HG03135 (cell line): ENCODE measurements at regions not wholly inside any gene's neighbourhood (a gene's known extent, or its start where the extent isn't known, plus 50 kb on each side); places are given as distances from the start of the nearest gene placed in this dataset.

ENCODE experiments used
- ATAC-seq: cut with Tn5 transposase; IDR thresholded peaks from one replicate; pipeline ENCODE4 v1.9.1; 2021; ENCODE audit warnings: mild to moderate bottlenecking, moderate library complexity; ENCODE audit not compliant: unreplicated experiment

GRCh38 chr11:37134637-37135036 lies 536.6 kb upstream of the RAG2 start:
- no peak for ATAC-seq

- no peak for ATAC-seq
These were observed 526.3 kb upstream of the RAG2 start for GRCh38 chr11:37124384-37124783.

GRCh38 chr11:37115963-37116362 lies 517.9 kb upstream of the RAG2 start:
- no peak for ATAC-seq

GRCh38 chr11:37110385-37110784 lies 512.3 kb upstream of the RAG2 start:
- no peak for ATAC-seq

GRCh38 chr11:37109286-37109585 lies 511.2 kb upstream of the RAG2 start:
- ATAC-seq, result no peak

- ATAC-seq, result no peak
These were observed 510.6 kb upstream of the RAG2 start for GRCh38 chr11:37108436-37109285.

- ATAC-seq, result no peak
These were observed 509.8 kb upstream of the RAG2 start for GRCh38 chr11:37107831-37108230.

GRCh38 chr11:37107415-37107814 lies 509.4 kb upstream of the RAG2 start:
- ATAC-seq, result no peak

GRCh38 chr11:37105427-37105826 lies 507.4 kb upstream of the RAG2 start:
- no peak for ATAC-seq

- no peak for ATAC-seq
These were observed 506.3 kb upstream of the RAG2 start for GRCh38 chr11:37104380-37104779.

GRCh38 chr11:37100008-37100407 lies 502.0 kb upstream of the RAG2 start:
- ATAC-seq, result no peak

GRCh38 chr11:37092487-37092886 lies 494.5 kb upstream of the RAG2 start:
- ATAC-seq, result no peak

- no peak for ATAC-seq
These were observed 491.4 kb upstream of the RAG2 start for GRCh38 chr11:37089439-37089838.

GRCh38 chr11:37088573-37088910 lies 490.5 kb upstream of the RAG2 start:
- no peak for ATAC-seq

- ATAC-seq, result no peak
These were observed 489.9 kb upstream of the RAG2 start for GRCh38 chr11:37087650-37088572.

- no peak for ATAC-seq
These were observed 480.5 kb upstream of the RAG2 start for GRCh38 chr11:37078521-37078920.

GRCh38 chr11:37076866-37077265 lies 478.8 kb upstream of the RAG2 start:
- ATAC-seq, result no peak

- no peak for ATAC-seq
These were observed 474.6 kb upstream of the RAG2 start for GRCh38 chr11:37072538-37073055.

- no peak for ATAC-seq
These were observed 452.3 kb upstream of the RAG2 start for GRCh38 chr11:37050311-37050710.

- ATAC-seq, result no peak
These were observed 442.9 kb upstream of the RAG2 start for GRCh38 chr11:37040921-37041320.

- ATAC-seq, result no peak
These were observed 440.9 kb upstream of the RAG2 start for GRCh38 chr11:37038911-37039310.

- ATAC-seq, result no peak
These were observed 428.7 kb upstream of the RAG2 start for GRCh38 chr11:37026741-37027140.
